Subcutaneous abdominal adipose tissue (tissue), 5 donors: ENCODE measurements at regions not wholly inside any gene's neighbourhood (a gene's known extent, or its start where the extent isn't known, plus 50 kb on each side); places are given as distances from the start of the nearest gene placed in this dataset.

ENCODE experiments used
- H3K27ac ChIP-seq: one replicate; pipeline ENCODE4 v1.7.0; 2013; ENCODE audit warnings: low read depth, mild to moderate bottlenecking, inconsistent platforms, low read length, moderate library complexity
- H3K27me3 ChIP-seq, 5 donors: one replicate each; pipeline ENCODE4 v1.7.0; 2013; ENCODE audit warnings: low read length in 5 of 5, inconsistent platforms in 1 of 5; ENCODE audit not compliant: control insufficient read depth in 5 of 5, insufficient read depth in 4 of 5
- H3K36me3 ChIP-seq, 5 donors: one replicate each; pipeline ENCODE4 v1.7.0; 2013; ENCODE audit warnings: low read length in 5 of 5; ENCODE audit not compliant: control insufficient read depth in 5 of 5, insufficient read depth in 5 of 5
- H3K4me1 ChIP-seq, 5 donors: one replicate each; pipeline ENCODE4 v1.7.0; 2013; ENCODE audit warnings: low read length in 5 of 5, mild to moderate bottlenecking in 3 of 5, moderate library complexity in 1 of 5; ENCODE audit not compliant: control insufficient read depth in 5 of 5, insufficient read depth in 5 of 5
- H3K4me3 ChIP-seq, 5 donors: one replicate each; pipeline ENCODE4 v1.7.0; 2013; ENCODE audit warnings: low read length in 5 of 5, low read depth in 1 of 5
- H3K9ac ChIP-seq, 5 donors: one replicate each; pipeline ENCODE4 v1.7.0; 2013; ENCODE audit warnings: low read length in 5 of 5, mild to moderate bottlenecking in 4 of 5, moderate library complexity in 3 of 5
- H3K9me3 ChIP-seq, 5 donors: one replicate each; pipeline ENCODE4 v1.7.0; 2013; ENCODE audit warnings: low read length in 5 of 5; ENCODE audit not compliant: control insufficient read depth in 5 of 5
- donor health status: healthy.
- donor health status: healthy.
- donor health status: healthy.
- donor health status: healthy.
- donor health status: healthy.

DNA sequence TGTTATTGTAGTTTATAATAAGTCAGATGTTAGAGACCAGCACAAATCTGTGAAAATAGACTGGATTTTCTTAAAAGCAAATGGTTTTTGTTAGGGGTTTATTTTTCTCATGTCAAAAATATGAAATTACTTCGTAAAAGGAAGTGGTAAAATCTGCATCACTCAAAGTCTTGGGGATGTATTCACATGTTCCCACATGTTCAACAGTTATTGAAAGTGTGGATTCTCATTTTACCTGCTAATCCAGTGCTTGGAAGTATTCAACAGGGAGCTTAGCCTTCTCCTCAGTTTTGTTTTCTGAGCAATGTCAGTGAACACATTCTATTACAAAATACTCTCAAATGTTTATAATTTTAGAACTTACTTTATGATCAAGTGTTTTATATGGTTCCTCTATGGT lies 352.0 kb downstream of the SOX2 start:
- H3K27me3 ChIP-seq = no peaks in the 10 kb centered on the region
- H3K4me3 ChIP-seq = no peak overlapping the region

DNA sequence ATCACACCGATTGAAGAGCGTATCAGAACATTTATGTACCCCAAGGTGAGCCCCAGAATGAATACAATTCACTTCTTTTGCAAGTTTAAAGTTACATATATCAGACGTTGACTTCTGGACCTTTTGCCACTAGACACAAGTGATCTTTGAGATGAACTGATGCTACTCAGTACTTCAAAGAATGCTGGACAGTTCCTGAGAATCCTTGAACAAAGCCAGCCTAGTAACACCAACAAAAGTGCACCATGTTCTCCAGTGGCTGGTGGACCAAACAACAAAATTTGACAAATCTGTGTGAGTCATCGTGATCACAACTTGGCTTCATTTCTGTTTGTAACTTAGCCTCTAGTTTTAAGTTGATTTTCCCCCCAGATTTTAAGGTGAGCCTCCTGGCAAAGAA lies 355.7 kb downstream of the SOX2 start:
- Histone ChIP-seq H3K27ac (no peak overlapping the region), H3K27me3 (no peaks in the 10 kb centered on the region), H3K36me3 (no peaks in the 10 kb centered on the region), H3K4me1 (no peaks in the 10 kb centered on the region), H3K4me3 (no peak overlapping the region), H3K9me3 (no peaks in the 10 kb centered on the region), H3K9ac (no peak overlapping the region)

More for the DNA sequence above, 352.0 kb downstream of the SOX2 start:
- H3K4me1 ChIP-seq = no peaks in the 10 kb centered on the region
- H3K9ac ChIP-seq = no peak overlapping the region
- H3K36me3 ChIP-seq = no peaks in the 10 kb centered on the region
- H3K9me3 ChIP-seq = no peaks in the 10 kb centered on the region
- no peak overlapping the region for H3K27ac ChIP-seq

DNA sequence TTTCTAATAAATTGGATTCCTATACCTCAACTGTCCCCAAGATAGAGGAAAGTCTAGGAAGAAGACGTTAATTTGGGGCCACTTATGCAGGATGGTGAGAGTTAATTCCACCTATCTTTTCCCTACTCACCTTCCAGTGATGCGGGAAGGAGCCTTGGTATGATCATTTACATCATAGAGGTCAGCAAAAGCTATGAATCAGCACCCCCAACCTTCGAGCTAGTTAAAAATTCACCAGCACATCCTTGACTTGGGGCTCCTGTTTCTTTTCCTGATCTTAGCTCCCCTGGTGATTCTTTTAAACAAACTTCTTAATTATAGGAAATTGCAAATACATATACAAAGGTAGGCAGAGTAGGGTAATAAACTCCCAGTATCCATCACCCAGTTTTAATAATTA lies 366.6 kb downstream of the SOX2 start:
- Histone ChIP-seq H3K27me3 (no peaks in the 10 kb centered on the region), H3K9me3 (no peaks in the 10 kb centered on the region), H3K9ac (no peak overlapping the region), H3K4me3 (no peak overlapping the region), H3K36me3 (no peaks in the 10 kb centered on the region), H3K27ac (no peak overlapping the region), H3K4me1 (no peaks in the 10 kb centered on the region)

DNA sequence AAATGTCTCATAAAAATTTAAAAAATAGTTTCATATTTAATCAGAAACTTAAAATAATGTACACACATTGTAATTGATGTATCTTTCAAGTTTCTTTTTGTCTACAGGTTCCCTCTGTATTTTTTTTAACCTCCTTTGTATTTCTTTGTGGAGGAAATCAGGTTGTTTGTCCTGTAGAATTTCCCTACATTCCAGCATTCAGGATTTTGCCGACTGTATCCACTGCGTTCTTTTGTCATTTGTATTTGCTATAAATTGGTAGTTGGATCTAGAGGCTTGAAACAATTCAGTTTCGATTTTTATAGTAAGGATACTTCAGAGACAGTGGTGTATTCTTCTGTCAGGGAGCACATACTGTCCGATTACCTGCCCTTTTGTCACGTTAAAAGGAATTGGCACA lies 367.2 kb downstream of the SOX2 start:
- Histone ChIP-seq H3K27me3 (no peaks in the 10 kb centered on the region), H3K9me3 (no peaks in the 10 kb centered on the region), H3K9ac (no peak overlapping the region), H3K4me3 (no peak overlapping the region), H3K27ac (no peak overlapping the region), H3K36me3 (no peaks in the 10 kb centered on the region), H3K4me1 (no peaks in the 10 kb centered on the region)

DNA sequence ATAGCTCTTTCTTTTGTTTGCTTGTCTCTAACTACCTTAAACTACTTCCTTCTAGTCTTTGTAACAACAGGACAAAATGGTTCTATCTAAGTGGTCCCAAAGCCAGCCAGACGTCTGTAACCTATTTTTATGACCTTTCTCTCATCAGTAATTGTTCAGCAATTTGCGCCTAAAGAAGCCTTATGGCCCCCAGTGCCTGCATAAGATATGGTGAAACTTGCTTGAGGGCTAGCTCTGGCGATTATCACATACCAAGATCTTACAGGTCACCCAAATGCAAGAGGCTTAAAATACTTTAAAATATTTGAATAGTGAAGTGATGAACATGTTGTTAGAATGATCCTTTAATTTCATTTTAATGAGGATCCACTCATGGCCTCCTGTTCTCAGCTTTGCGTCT lies 369.4 kb downstream of the SOX2 start:
- H3K27me3 ChIP-seq = no peaks in the 10 kb centered on the region
- H3K4me3 ChIP-seq = no peak overlapping the region
- H3K27ac ChIP-seq = no peak overlapping the region
- H3K4me1 ChIP-seq = no peaks in the 10 kb centered on the region
- no peak overlapping the region for H3K9ac ChIP-seq
- H3K36me3 ChIP-seq = no peaks in the 10 kb centered on the region
- no peaks in the 10 kb centered on the region for H3K9me3 ChIP-seq

DNA sequence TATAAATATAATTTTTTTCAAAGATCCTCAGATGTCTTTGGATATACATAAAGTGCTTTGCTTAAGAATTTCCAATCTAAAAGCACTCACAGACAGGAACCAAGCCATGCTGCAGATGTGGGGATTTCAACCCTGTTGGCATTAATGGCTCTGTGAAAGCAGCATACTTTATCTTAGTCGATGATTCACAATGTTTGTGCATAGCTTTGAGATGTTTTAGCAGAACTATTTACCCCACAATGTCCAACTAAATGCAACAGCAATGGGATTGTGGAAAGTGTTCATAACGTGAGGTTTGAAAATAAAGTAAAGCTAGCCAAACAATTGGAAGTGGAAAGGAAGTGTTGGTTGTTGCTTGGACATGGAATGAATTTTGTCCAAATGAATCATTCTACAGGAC lies 371.4 kb downstream of the SOX2 start:
- no peak overlapping the region for H3K4me3 ChIP-seq
- no peaks in the 10 kb centered on the region for H3K36me3 ChIP-seq
- no peaks in the 10 kb centered on the region for H3K4me1 ChIP-seq
- no peaks in the 10 kb centered on the region for H3K9me3 ChIP-seq
- H3K9ac ChIP-seq = no peak overlapping the region
- no peak overlapping the region for H3K27ac ChIP-seq
- H3K27me3 ChIP-seq = no peaks in the 10 kb centered on the region

DNA sequence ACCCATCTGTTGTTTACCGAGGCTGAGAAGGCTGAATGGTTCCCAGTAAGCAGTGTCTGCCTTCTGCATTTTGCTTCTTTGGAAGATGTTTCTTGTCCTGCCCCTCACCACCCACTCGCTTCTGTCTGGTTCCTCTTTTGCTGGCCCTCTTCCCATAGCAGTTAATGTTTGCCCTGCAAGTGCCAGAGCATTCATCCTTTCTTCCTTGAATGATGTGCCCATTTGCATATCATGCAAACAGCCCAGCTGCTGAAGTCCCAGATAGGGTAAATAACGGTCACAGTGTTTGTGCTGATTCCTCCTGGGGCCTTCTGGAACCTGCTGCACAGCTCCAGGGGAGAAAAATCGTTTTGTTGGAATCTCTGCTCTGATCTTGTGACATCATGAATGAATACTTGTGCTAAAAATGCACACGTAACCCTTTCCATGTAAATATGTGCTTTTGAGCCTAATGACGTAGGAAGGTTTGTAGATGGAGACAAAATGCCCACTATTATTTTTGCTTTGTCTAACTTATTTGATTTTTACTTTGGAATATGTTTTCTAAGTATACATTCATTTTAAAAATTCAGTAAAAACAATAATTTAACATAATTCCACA lies 381.0 kb downstream of the SOX2 start:
- Histone ChIP-seq H3K4me1 (no peaks in the 10 kb centered on the region), H3K27me3 (no peaks in the 10 kb centered on the region), H3K36me3 (no peaks in the 10 kb centered on the region), H3K4me3 (no peak overlapping the region), H3K9me3 (no peaks in the 10 kb centered on the region), H3K27ac (no peak overlapping the region), H3K9ac (no peak overlapping the region)

DNA sequence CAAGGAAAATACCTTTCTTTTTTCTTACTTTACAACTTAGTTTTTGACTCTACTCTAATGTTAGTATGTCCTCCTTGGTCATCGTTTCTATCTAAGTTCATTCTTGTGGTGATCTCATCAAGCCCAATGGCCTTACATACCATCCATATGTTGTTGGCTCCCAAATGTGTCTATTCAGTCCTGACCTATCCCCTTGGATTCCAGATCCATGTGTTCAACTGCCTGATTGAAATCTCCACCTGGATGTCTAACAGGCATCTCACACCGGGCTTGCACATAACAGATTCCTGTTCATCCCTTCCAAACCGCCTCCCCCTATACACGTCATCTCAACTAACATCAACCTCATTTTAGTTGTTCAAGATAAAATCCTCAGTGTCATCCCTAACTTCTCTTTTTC lies 382.6 kb downstream of the SOX2 start:
- H3K9ac ChIP-seq = no peak overlapping the region
- H3K4me3 ChIP-seq = no peak overlapping the region
- no peaks in the 10 kb centered on the region for H3K4me1 ChIP-seq
- H3K36me3 ChIP-seq = no peaks in the 10 kb centered on the region
- H3K9me3 ChIP-seq = no peaks in the 10 kb centered on the region
- H3K27me3 ChIP-seq = no peaks in the 10 kb centered on the region
- H3K27ac ChIP-seq = no peak overlapping the region

DNA sequence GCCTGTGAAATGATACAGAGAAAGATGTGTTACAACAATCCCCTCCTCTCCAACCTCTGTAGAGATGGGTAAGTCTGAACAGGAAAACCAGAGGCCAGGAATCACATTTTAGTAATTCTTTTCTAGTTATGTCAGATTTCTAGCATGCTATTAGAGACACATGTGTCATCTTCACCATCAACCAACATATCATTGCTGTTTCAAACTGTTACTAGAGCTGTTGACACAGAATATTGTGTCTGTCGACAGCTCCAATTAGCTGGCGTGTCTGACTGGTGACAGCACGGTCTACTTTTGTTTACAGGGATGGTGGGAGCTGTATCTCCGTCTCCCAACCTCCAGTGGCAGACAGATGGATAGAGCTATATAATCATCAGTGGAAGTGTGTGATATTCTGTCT lies 393.2 kb downstream of the SOX2 start:
- no peaks in the 10 kb centered on the region for H3K36me3 ChIP-seq
- no peaks in the 10 kb centered on the region for H3K27me3 ChIP-seq
- no peak overlapping the region for H3K4me3 ChIP-seq
- H3K27ac ChIP-seq = no peak overlapping the region
- no peaks in the 10 kb centered on the region for H3K4me1 ChIP-seq
- peaks cover 0 to 16% (median 10%) of the 10 kb centered on the region in 5 donors for H3K9me3 ChIP-seq
- no peak overlapping the region for H3K9ac ChIP-seq

DNA sequence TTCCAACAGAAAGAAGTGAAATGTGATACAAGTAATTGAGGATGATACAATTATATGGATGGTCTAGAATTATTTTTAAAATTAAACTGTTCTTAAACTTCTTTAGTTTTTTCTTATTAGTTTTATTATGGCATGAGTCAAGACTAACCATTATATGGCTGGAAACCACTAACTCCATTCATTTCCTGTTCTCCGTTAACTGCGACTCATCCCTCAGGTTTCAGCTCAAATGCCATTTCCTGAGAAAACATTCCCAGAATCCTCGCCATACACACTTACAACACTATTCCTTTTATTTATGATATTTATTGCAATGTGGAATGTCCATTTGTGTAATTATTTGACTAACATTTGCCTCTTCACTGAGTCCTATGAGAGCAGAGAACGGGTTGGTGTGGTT lies 394.1 kb downstream of the SOX2 start:
- no peaks in the 10 kb centered on the region for H3K27me3 ChIP-seq
- H3K9ac ChIP-seq = no peak overlapping the region
- H3K36me3 ChIP-seq = no peaks in the 10 kb centered on the region
- H3K4me3 ChIP-seq = no peak overlapping the region
- H3K9me3 ChIP-seq = peaks cover 0 to 18% (median 10%) of the 10 kb centered on the region in 5 donors
- H3K27ac ChIP-seq = no peak overlapping the region
- no peaks in the 10 kb centered on the region for H3K4me1 ChIP-seq

DNA sequence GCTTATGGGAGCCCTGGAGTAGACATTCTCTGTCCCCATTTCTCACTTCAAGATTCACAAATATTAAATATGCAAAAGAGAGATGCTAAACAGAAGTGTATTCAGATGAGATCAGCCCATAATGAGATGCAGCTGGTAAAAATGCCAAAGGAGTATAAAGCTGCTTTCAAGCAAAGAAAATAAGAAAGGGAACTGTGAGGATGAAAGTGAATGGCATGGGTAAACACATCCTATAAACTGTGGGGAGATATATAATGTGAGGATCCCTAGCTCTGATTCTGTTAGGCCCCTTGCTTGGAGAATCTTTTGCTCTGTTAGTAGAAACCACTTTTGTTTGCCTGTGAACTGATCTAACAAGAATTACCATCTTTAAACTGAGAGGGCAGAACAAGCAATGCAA lies 396.6 kb downstream of the SOX2 start:
- Histone ChIP-seq H3K27me3 (no peaks in the 10 kb centered on the region), H3K4me3 (no peak overlapping the region), H3K9me3 (peaks cover 0 to 16% (median 10%) of the 10 kb centered on the region in 5 donors), H3K36me3 (no peaks in the 10 kb centered on the region), H3K9ac (no peak overlapping the region), H3K4me1 (no peaks in the 10 kb centered on the region), H3K27ac (no peak overlapping the region)
